GM19372 (cell line): ENCODE measurements at regions not wholly inside any gene's neighbourhood (a gene's known extent, or its start where the extent isn't known, plus 50 kb on each side); places are given as distances from the start of the nearest gene placed in this dataset.
"Not testable (repeated sequence)": the region's sequence is repeated elsewhere in the genome, so short reads cannot be mapped to it uniquely, and the experiment has no call there.

Experiments
- ATAC-seq: cut with Tn5 transposase; IDR thresholded peaks from one replicate; pipeline ENCODE4 v1.9.1; 2021; ENCODE audit warnings: mild to moderate bottlenecking, low read depth, moderate library complexity; ENCODE audit not compliant: unreplicated experiment

DNA sequence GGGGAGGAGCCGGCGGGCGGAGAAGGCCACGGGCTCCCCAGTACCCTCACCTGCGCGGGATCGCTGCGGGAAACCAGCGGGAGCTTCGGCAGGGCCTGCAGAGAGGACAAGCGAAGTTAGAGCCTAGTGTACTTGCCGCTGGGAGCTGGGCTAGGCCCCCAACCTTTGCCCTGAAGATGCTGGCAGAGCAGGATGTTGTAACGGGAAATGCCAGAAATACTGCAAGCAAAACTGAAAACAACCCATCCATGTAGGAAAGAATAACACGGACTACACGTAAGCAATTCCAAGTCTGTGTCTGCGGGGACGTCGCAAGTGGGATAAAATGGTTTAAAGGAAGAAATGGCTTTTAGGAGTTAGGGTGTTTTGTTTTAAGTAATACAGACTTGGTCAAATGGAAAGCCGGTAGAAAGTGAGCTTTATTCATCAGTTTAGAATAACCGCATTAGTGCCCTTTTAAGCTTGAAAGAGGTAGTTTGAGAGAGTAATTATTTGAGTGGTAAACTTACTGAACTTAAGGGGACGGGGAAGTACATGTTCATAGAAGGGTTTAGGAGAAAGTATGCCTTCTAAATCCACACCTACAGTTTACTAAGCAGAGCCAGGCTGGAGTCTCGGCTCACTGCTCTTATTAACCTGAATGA, 121.3 kb upstream of the NIPA1 start:
- ATAC-seq, result not testable (repeated sequence)

DNA sequence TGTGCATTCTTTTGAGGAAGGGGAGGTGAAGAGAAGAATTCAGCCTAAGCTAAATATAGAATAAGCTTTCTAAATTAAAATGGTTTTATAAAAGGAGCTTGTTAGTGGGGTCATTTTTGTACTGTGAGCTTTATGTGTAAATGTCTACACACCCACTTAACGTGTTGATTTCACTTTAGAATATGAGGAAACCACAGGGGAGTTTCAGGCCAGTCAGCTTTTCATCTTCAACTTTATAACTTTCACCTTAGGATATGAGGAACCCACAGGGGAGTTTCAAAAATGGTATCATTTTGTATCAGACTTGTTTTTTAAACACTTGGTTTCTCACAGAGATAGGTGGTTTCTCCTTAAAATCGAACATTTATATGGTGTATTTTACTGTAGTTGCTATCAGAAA, 120.7 kb upstream of the NIPA1 start:
- ATAC-seq, result not testable (repeated sequence)

DNA sequence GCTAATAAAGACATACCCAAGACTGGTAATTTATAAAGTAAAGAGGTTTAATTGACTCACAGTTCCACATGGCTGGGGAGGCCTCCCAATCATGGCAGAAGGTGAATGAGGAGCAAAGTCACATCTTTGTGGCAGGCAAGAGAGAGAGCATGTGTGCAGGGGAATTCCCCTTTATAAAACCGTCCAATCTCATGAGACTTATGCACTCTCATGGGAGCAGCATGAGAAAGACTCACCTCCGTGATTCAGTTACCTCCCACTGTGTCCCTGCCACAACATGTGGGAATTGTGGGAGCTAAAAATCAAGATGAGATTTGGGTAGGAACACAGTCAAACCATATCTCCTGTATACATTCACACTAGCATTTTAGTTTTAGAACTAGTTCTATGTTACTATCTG, 101.7 kb upstream of the NIPA1 start:
- not testable (repeated sequence) for ATAC-seq

- ATAC-seq, result not testable (repeated sequence)
These were observed 86.6 kb upstream of the NIPA1 start for GRCh38 chr15:22699881-22700280.

GRCh38 chr15:22710831-22711341, 75.6 kb upstream of the NIPA1 start:
- not testable (repeated sequence) for ATAC-seq

DNA sequence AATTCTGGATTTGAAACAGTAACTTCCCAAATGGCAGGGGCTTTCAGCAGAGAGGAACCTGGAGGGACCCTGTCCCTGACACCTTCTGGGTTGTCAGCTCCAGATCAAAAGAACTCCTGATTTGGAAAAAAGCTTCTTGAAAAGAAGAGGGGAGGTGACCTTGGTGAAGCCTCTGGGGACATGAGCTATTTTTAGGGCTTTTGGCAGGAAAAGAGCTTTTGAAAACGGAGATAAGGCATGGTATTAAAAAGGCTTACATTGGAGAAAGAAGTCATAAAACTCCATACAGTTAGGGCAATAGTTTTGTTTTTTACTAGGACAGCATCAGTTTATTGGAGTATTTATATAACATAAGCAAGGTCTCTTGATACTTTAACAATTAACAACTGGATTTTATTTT, 72.5 kb upstream of the NIPA1 start:
- ATAC-seq, result not testable (repeated sequence)

GRCh38 chr15:22714358-22715132, 71.9 kb upstream of the NIPA1 start:
- ATAC-seq, result not testable (repeated sequence)

GRCh38 chr15:22715133-22715845, 71.2 kb upstream of the NIPA1 start:
- not testable (repeated sequence) for ATAC-seq

DNA sequence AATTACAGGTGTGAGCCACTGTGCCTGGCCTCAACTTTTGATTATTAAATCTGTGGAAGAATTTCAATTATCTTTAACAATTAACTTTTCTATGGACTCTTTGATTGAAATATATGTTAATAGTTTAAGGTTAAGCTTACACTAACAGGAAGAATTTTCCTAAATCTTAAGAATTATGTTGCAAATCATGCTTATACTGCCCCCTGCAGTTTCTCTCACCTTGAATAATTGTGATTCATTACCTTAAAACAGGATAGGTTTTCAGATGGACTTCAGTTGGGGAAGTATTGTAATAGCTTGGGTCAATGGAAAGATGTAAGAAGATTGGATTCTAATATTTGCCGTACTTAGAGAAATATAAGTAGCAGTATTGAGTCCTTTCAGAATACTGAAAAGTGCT, 66.5 kb upstream of the NIPA1 start:
- not testable (repeated sequence) for ATAC-seq

- not testable (repeated sequence) for ATAC-seq
These were observed 60.3 kb upstream of the NIPA1 start for GRCh38 chr15:22726104-22726503.

- not testable (repeated sequence) for ATAC-seq
These were observed 51.4 kb upstream of the NIPA1 start for GRCh38 chr15:22735067-22735466.

GRCh38 chr15:22735781-22736180, 50.7 kb upstream of the NIPA1 start:
- ATAC-seq, result no peak

DNA sequence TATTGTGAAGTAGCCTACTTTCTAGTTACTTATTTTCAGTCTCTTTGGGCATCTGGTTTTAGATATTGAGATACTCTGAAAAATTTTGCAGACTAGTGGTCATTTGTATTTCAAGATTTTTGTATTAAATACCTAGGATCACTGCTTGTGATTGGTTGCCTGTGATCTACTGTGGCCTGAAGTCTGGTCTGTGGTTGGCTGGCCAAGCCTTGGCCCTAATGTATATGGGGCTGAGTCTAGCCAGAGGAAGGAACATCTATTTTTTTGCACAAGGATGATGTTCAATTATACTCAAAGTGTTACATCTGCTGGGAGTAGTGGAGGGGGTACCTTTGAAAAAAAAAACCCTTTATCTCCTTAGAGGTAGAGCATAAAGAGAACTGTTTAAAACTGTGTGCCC, 50.2 kb upstream of the NIPA1 start:
- not testable (repeated sequence) for ATAC-seq
